Endothelial cell of umbilical vein (primary cell): ENCODE measurements at regions not wholly inside any gene's neighbourhood (a gene's known extent, or its start where the extent isn't known, plus 50 kb on each side); places are given as distances from the start of the nearest gene placed in this dataset.

Experiments
- BruUV-seq: library from RNA; stranded (reverse); fragments of 400-500 nt; replicated peaks from 2 replicates; lab custom pipeline; 2021; lab: Mats Ljungman, UMichigan
- CTCF ChIA-PET: fragments of 300-600, 350-600 bp; sonication (Branson Sonifier 250); formaldehyde crosslinking; loops from one replicate; lab custom pipeline; 2021; ENCODE audit warnings: antibody characterized with exemption, inconsistent platforms; lab: Charles Lee
- POLR2A ChIA-PET: fragments of 300-600, 350-600 bp; sonication (Branson Sonifier 250); formaldehyde crosslinking; loops from one replicate; lab custom pipeline; 2021; ENCODE audit warnings: antibody characterized with exemption, inconsistent platforms; lab: Charles Lee
- DNase-seq: peaks from one replicate; pipeline ENCODE4 v3.0.0-alpha.2; 2011; ENCODE audit warnings: low read depth, low spot score
- FAIRE-seq: peaks from 2 replicates; lab custom pipeline; 2011; peaks lifted over from hg19 to GRCh38; lab: Jason Lieb, UNC
- H2AFZ ChIP-seq: 2 replicates; pipeline ENCODE4 v1.6.0; 2012; ENCODE audit warnings: low read depth, low read length, control low read depth, inconsistent platforms
- H3K27ac ChIP-seq: 2 replicates; pipeline ENCODE4 v1.5.1; 2011; ENCODE audit warnings: low read depth, mild to moderate bottlenecking, control low read depth, low read length, moderate library complexity; ENCODE audit not compliant: insufficient read depth
- H3K27me3 ChIP-seq, 2 experiments: 2 replicates each; pipeline versions ENCODE4 v1.6.0 to v1.6.1; 2011; ENCODE audit warnings: low read length in 2 of 2, mixed read lengths in 1 of 2; ENCODE audit not compliant: control insufficient read depth in 2 of 2, insufficient read depth in 2 of 2
- H3K36me3 ChIP-seq, 2 experiments: 2 replicates in 1 of 2; 3 replicates in 1 of 2; pipeline ENCODE4 v1.5.1; 2011; ENCODE audit warnings: low read length in 2 of 2, mild to moderate bottlenecking in 1 of 2, moderate library complexity in 1 of 2; ENCODE audit not compliant: control insufficient read depth in 2 of 2, insufficient read depth in 2 of 2; ENCODE audit errors: extremely low read depth in 1 of 2
- H3K4me1 ChIP-seq: 3 replicates; pipeline ENCODE4 v1.5.1; 2011; ENCODE audit warnings: mild to moderate bottlenecking, low read length; ENCODE audit not compliant: control insufficient read depth, insufficient read depth; ENCODE audit errors: extremely low read depth
- H3K4me2 ChIP-seq: 2 replicates; pipeline ENCODE4 v1.6.1; 2011; ENCODE audit warnings: low read length, control low read depth, mixed read lengths; ENCODE audit not compliant: insufficient read depth
- H3K4me3 ChIP-seq, 3 experiments: fragments of 200-600 bp in 1 of 3; sonication (generic), shearing (Covaris generic) in 1 of 3; replicated peaks in 1 of 3; 2 replicates each; pipeline ENCODE4 v1.5.1; 2011 to 2016; ENCODE audit warnings: control low read depth in 3 of 3, low read length in 3 of 3, mild to moderate bottlenecking in 2 of 3, inconsistent platforms in 1 of 3, low read depth in 1 of 3, moderate library complexity in 1 of 3; ENCODE audit not compliant: insufficient read depth in 1 of 3
- H3K79me2 ChIP-seq: 2 replicates; pipeline ENCODE4 v1.6.0; 2012; ENCODE audit warnings: low read length, inconsistent platforms; ENCODE audit not compliant: control insufficient read depth, insufficient read depth
- H3K9ac ChIP-seq: replicated peaks from 2 replicates; pipeline ENCODE3; 2011; ENCODE audit warnings: low read length, control low read depth; ENCODE audit not compliant: insufficient read depth; ENCODE audit errors: extremely low read depth
- H3K9me1 ChIP-seq: replicated peaks from 3 replicates; pipeline ENCODE4 v1.6.0; 2011; ENCODE audit warnings: mild to moderate bottlenecking, low read length; ENCODE audit not compliant: control insufficient read depth, insufficient read depth; ENCODE audit errors: extremely low read depth
- H3K9me3 ChIP-seq: replicated peaks from 2 replicates; pipeline ENCODE4 v1.5.1; 2012; ENCODE audit warnings: low read length, inconsistent platforms; ENCODE audit not compliant: control insufficient read depth, insufficient read depth
- H4K20me1 ChIP-seq: replicated peaks from 2 replicates; pipeline ENCODE3; 2011; ENCODE audit warnings: mild to moderate bottlenecking, low read length; ENCODE audit not compliant: control insufficient read depth, insufficient read depth; ENCODE audit errors: extremely low read depth
- EZH2 ChIP-seq: IDR thresholded peaks from 2 replicates; pipeline ENCODE4 v1.6.1; 2012; ENCODE audit warnings: borderline replicate concordance, low read depth, mild to moderate bottlenecking, moderate library complexity, low read length, inconsistent platforms; ENCODE audit not compliant: severe bottlenecking
- FOS ChIP-seq: IDR thresholded peaks from 2 replicates; pipeline ENCODE4 v1.6.1; 2011; ENCODE audit warnings: mild to moderate bottlenecking, low read length, moderate library complexity, borderline replicate concordance; ENCODE audit not compliant: insufficient read depth
- GATA2 ChIP-seq: IDR thresholded peaks from 2 replicates; pipeline ENCODE4 v1.7.0; 2011; ENCODE audit warnings: low read depth, mild to moderate bottlenecking, moderate library complexity, mixed read lengths, low read length; ENCODE audit not compliant: insufficient read length, insufficient read depth
- JUN ChIP-seq: IDR thresholded peaks from 2 replicates; pipeline ENCODE4 v1.6.1; 2011; ENCODE audit warnings: borderline replicate concordance, low read depth; ENCODE audit not compliant: insufficient read length, insufficient read depth
- MAX ChIP-seq: IDR thresholded peaks from 2 replicates; pipeline ENCODE4 v1.6.1; 2011; ENCODE audit not compliant: insufficient read depth, insufficient read length
- MYC ChIP-seq: IDR thresholded peaks from one replicate; pipeline ENCODE4 v1.6.1; 2011; ENCODE audit warnings: mild to moderate bottlenecking, low read depth, low read length
- POLR2A ChIP-seq: IDR thresholded peaks from 2 replicates; pipeline ENCODE4 v1.6.1; 2012; ENCODE audit warnings: low read depth, mild to moderate bottlenecking, control low read depth, low read length
- POLR2AphosphoS5 ChIP-seq: IDR thresholded peaks from 2 replicates; pipeline ENCODE4 v1.6.1; 2012; ENCODE audit warnings: low read depth, mild to moderate bottlenecking, control low read depth, low read length, moderate library complexity; ENCODE audit not compliant: insufficient read depth
- dilution Hi-C: fragments of 300-500 bp; cut with MboI; formaldehyde crosslinking; loops from one replicate; pipeline ENCODE4 v1.15.0; 2019; ENCODE audit warnings: low sequenced_read_pairs; ENCODE audit not compliant: extremely low pct_ligation_motif_present
- intact Hi-C: fragments of 100-400 bp; cut with micrococcal nuclease; formaldehyde crosslinking; loops from one replicate; pipeline ENCODE4 v1.10.0; 2022
- TF ChIP-seq, protein P1 (sequence below), 2 donors: IDR thresholded peaks; 1 replicate in 1 of 2; 2 replicates in 1 of 2; pipeline ENCODE4 v1.5.1; 2011; ENCODE audit warnings: low read length in 2 of 2, mild to moderate bottlenecking in 2 of 2, moderate library complexity in 2 of 2, control low read depth in 1 of 2, inconsistent platforms in 1 of 2, low read depth in 1 of 2; ENCODE audit not compliant: insufficient read depth in 1 of 2; ENCODE audit errors: extremely low read depth in 1 of 2

DNA sequence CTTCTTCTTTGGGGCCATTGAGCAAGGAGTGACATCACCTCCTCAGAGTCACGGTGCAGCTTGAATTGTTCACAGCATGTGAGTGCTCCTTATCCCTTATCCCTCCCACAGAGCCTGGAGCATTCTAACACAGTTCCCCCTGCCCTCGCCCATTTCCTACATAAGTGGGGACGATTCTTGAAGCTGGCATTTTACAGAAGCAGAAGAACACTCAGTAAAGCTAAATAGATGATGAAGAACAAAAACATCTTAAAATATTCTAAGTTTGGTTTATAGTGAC, 135.8 kb upstream of the APCDD1 start:
- H3K36me3 ChIP-seq: no peaks in the 10 kb centered on the region
- POLR2A ChIA-PET: no interaction called here
- no TSS peak for BruUV-seq
- no peak overlapping the region for H3K27ac ChIP-seq
- DNase-seq (no peak), FAIRE-seq (no peak)
- H3K9me1 ChIP-seq: no peaks in the 10 kb centered on the region
- no peak overlapping the region for H3K4me3 ChIP-seq
- no peaks in the 10 kb centered on the region for H3K79me2 ChIP-seq
- peaks cover 0 to 7% of the 10 kb centered on the region in 2 experiments for H3K27me3 ChIP-seq
- dilution Hi-C loops (no loop called here), intact Hi-C loops (no loop called here)
- no peak for TF ChIP-seq JUN
- no peak for TF ChIP-seq GATA2
- no peak for TF ChIP-seq POLR2AphosphoS5
- TF ChIP-seq POLR2A: no peak
- TF ChIP-seq MYC: no peak
- TF ChIP-seq, protein P1, sequence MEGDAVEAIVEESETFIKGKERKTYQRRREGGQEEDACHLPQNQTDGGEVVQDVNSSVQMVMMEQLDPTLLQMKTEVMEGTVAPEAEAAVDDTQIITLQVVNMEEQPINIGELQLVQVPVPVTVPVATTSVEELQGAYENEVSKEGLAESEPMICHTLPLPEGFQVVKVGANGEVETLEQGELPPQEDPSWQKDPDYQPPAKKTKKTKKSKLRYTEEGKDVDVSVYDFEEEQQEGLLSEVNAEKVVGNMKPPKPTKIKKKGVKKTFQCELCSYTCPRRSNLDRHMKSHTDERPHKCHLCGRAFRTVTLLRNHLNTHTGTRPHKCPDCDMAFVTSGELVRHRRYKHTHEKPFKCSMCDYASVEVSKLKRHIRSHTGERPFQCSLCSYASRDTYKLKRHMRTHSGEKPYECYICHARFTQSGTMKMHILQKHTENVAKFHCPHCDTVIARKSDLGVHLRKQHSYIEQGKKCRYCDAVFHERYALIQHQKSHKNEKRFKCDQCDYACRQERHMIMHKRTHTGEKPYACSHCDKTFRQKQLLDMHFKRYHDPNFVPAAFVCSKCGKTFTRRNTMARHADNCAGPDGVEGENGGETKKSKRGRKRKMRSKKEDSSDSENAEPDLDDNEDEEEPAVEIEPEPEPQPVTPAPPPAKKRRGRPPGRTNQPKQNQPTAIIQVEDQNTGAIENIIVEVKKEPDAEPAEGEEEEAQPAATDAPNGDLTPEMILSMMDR (IDR thresholded peaks at IDR 0.05; ENCODE audit: extremely low read depth in 1 of 2, insufficient read depth in 1 of 2, low read depth in 1 of 2, low read length in 2 of 2): no peak
- TF ChIP-seq MAX: no peak
- no peak for TF ChIP-seq EZH2
- no peak for TF ChIP-seq FOS
- H3K4me1 ChIP-seq: no peaks in the 10 kb centered on the region
- H4K20me1 ChIP-seq: no peaks in the 10 kb centered on the region
- H3K9me3 ChIP-seq: no peaks in the 10 kb centered on the region
- CTCF ChIA-PET: no interaction called here
- H3K4me2 ChIP-seq: no peak overlapping the region
- H3K9ac ChIP-seq: no peak overlapping the region
- H2AFZ ChIP-seq: no peak overlapping the region
